Esophagus squamous epithelium (tissue), 5 donors: ENCODE measurements at regions not wholly inside any gene's neighbourhood (a gene's known extent, or its start where the extent isn't known, plus 50 kb on each side); places are given as distances from the start of the nearest gene placed in this dataset.

Experiments
- DNase-seq: peaks from one replicate; lab custom pipeline; 2025; lab: John Stamatoyannopoulos, UW
- H3K27ac ChIP-seq, 4 donors: fragments of 200-600 bp; sonication (generic); one replicate each; pipeline ENCODE4 v1.5.1; 2016 to 2019; ENCODE audit warnings: mild to moderate bottlenecking in 1 of 4
- H3K27me3 ChIP-seq, 4 donors: fragments of 200-600 bp; sonication (generic); 1 replicate in 3 of 4; 2 replicates in 1 of 4; pipeline versions ENCODE4 v1.5.1 to v1.6.0; 2017 to 2021; ENCODE audit warnings: antibody characterized with exemption in 1 of 4
- H3K36me3 ChIP-seq, 3 donors: fragments of 200-600 bp; sonication (generic); one replicate each; pipeline ENCODE4 v1.5.1; 2016 to 2019
- H3K4me1 ChIP-seq, 3 donors: fragments of 200-600 bp; sonication (generic); one replicate each; pipeline ENCODE4 v1.5.1; 2017 to 2019
- H3K4me3 ChIP-seq, 4 donors: fragments of 200-600 bp; sonication (generic); 1 replicate in 3 of 4; 2 replicates in 1 of 4; pipeline ENCODE4 v1.5.1; 2016 to 2019; ENCODE audit warnings: mild to moderate bottlenecking in 2 of 4, moderate library complexity in 1 of 4
- H3K9me3 ChIP-seq, 3 donors: fragments of 200-600 bp; sonication (generic); one replicate each; pipeline ENCODE4 v1.5.1; 2016 to 2019
- CTCF ChIP-seq, 6 experiments: fragments of 450-650 bp in 4 of 6; fragments of 200-600 bp in 2 of 6; sonication (generic) in 2 of 6; IDR thresholded peaks; one replicate each; pipeline ENCODE4 v1.5.1; 2016 to 2019; ENCODE audit warnings: antibody characterized with exemption in 6 of 6, mild to moderate bottlenecking in 4 of 6, moderate library complexity in 4 of 6
- POLR2A ChIP-seq, 4 donors: fragments of 450-650 bp; IDR thresholded peaks; one replicate each; pipeline ENCODE4 v1.6.1; 2017; ENCODE audit warnings: antibody characterized with exemption in 4 of 4, mild to moderate bottlenecking in 4 of 4, moderate library complexity in 3 of 4
- WGBS, 2 donors: methylation state at CpG; one replicate each; pipeline ENCODE4 v1.1.5; 2018; 5-methylcytosine and 5-hydroxymethylcytosine counted together
- intact Hi-C: fragments of 100-400 bp; cut with DNase I; formaldehyde crosslinking; loops from one replicate; pipeline ENCODE4 v1.15.0; 2022
- donor health status: DM: yes; HTN: yes; CAD: no.

- Histone ChIP-seq H3K27ac (no peak overlapping the region), H3K9me3 (no peaks in the 10 kb centered on the region), H3K36me3 (no peaks in the 10 kb centered on the region), H3K4me3 (no peak overlapping the region), H3K4me1 (no peaks in the 10 kb centered on the region), H3K27me3 (no peaks in the 10 kb centered on the region)
- DNase-seq: no peak
- intact Hi-C loops: no loop called here
- TF ChIP-seq CTCF (IDR thresholded peaks at IDR 0.05): no peak
- no peak for TF ChIP-seq POLR2A (IDR thresholded peaks at IDR 0.05)
- WGBS, 2 donors: 94 to 96% methylated on average over 3 of the region's 3 CpGs
Observed at GRCh38 chr3:168959731-168960130, 703.8 kb downstream of the MECOM start.

- Histone ChIP-seq H3K9me3 (no peaks in the 10 kb centered on the region), H3K4me1 (no peaks in the 10 kb centered on the region), H3K36me3 (no peaks in the 10 kb centered on the region), H3K4me3 (no peak overlapping the region), H3K27ac (no peak overlapping the region), H3K27me3 (no peaks in the 10 kb centered on the region)
- TF ChIP-seq CTCF (IDR thresholded peaks at IDR 0.05): no peak
- TF ChIP-seq POLR2A (IDR thresholded peaks at IDR 0.05): no peak
- 86 to 88% methylated on average over 3 of the region's 3 CpGs for WGBS, 2 donors
- intact Hi-C loops: no loop called here
- no peak for DNase-seq
Observed at GRCh38 chr3:168958466-168958865, 705.0 kb downstream of the MECOM start.

- intact Hi-C loops: no loop called here
- Histone ChIP-seq H3K9me3 (no peaks in the 10 kb centered on the region), H3K27ac (no peak overlapping the region), H3K27me3 (no peaks in the 10 kb centered on the region), H3K4me3 (no peak overlapping the region), H3K4me1 (no peaks in the 10 kb centered on the region), H3K36me3 (no peaks in the 10 kb centered on the region)
- 65 to 71% methylated on average over 8 of the region's 8 CpGs for WGBS, 2 donors
- no peak for DNase-seq
- no peak for TF ChIP-seq CTCF (IDR thresholded peaks at IDR 0.05)
- no peak for TF ChIP-seq POLR2A (IDR thresholded peaks at IDR 0.05)
Observed at GRCh38 chr3:168956076-168956475, 707.4 kb downstream of the MECOM start.

- intact Hi-C loops: no loop called here
- H3K27ac ChIP-seq: no peak overlapping the region
- WGBS, 2 donors: 16 to 25% methylated on average over 4 of the region's 4 CpGs
- H3K4me3 ChIP-seq: no peak overlapping the region
- H3K9me3 ChIP-seq: no peaks in the 10 kb centered on the region
- H3K4me1 ChIP-seq: no peaks in the 10 kb centered on the region
- no peaks in the 10 kb centered on the region for H3K27me3 ChIP-seq
- H3K36me3 ChIP-seq: no peaks in the 10 kb centered on the region
- DNase-seq: no peak
- TF ChIP-seq CTCF (IDR thresholded peaks at IDR 0.05): peak in 2 of 6 experiments; percentile 15 to 38
- TF ChIP-seq POLR2A (IDR thresholded peaks at IDR 0.05): no peak
Observed at GRCh38 chr3:168952551-168952950, 711.0 kb downstream of the MECOM start.

- Histone ChIP-seq H3K36me3 (no peaks in the 10 kb centered on the region), H3K27me3 (no peaks in the 10 kb centered on the region), H3K27ac (no peak overlapping the region), H3K4me1 (no peaks in the 10 kb centered on the region), H3K4me3 (no peak overlapping the region), H3K9me3 (no peaks in the 10 kb centered on the region)
- no peak for TF ChIP-seq POLR2A (IDR thresholded peaks at IDR 0.05)
- TF ChIP-seq CTCF (IDR thresholded peaks at IDR 0.05): no peak
- DNase-seq: no peak
- WGBS, 2 donors: 62 to 87% methylated on average over 3 of the region's 3 CpGs
- intact Hi-C loops: no loop called here
Observed at GRCh38 chr3:168951884-168952283, 711.6 kb downstream of the MECOM start.
